HG03159 (cell line): ENCODE measurements at regions not wholly inside any gene's neighbourhood (a gene's known extent, or its start where the extent isn't known, plus 50 kb on each side); places are given as distances from the start of the nearest gene placed in this dataset.
"Not testable (repeated sequence)": the region's sequence is repeated elsewhere in the genome, so short reads cannot be mapped to it uniquely, and the experiment has no call there.

Source experiments
- ATAC-seq: cut with Tn5 transposase; IDR thresholded peaks from one replicate; pipeline ENCODE4 v1.9.1; 2021; ENCODE audit warnings: mild to moderate bottlenecking, moderate library complexity; ENCODE audit not compliant: unreplicated experiment

- ATAC-seq: no peak
These were observed 232.4 kb downstream of the SEC16B start for GRCh38 chr1:177737456-177737855.

- ATAC-seq: no peak
These were observed 237.7 kb downstream of the SEC16B start for GRCh38 chr1:177732178-177732577.

GRCh38 chr1:177729646-177730045 is 240.2 kb downstream of the SEC16B start:
- ATAC-seq: no peak

- ATAC-seq: no peak
These were observed 246.3 kb downstream of the SEC16B start for GRCh38 chr1:177723533-177723932.

- no peak for ATAC-seq
These were observed 258.9 kb downstream of the SEC16B start for GRCh38 chr1:177710696-177711620.

GRCh38 chr1:177708406-177708805 is 261.5 kb downstream of the SEC16B start:
- ATAC-seq: no peak

GRCh38 chr1:177706977-177707376 is 262.9 kb downstream of the SEC16B start:
- ATAC-seq: no peak

GRCh38 chr1:177705839-177706238 is 264.0 kb downstream of the SEC16B start:
- ATAC-seq: no peak

- no peak for ATAC-seq
These were observed 265.9 kb downstream of the SEC16B start for GRCh38 chr1:177703888-177704446.

- no peak for ATAC-seq
These were observed 268.1 kb downstream of the SEC16B start for GRCh38 chr1:177701654-177702353.

GRCh38 chr1:177700856-177701255 is 269.0 kb downstream of the SEC16B start:
- no peak for ATAC-seq

- no peak for ATAC-seq
These were observed 278.9 kb downstream of the SEC16B start for GRCh38 chr1:177690996-177691395.

- ATAC-seq: no peak
These were observed 282.3 kb downstream of the SEC16B start for GRCh38 chr1:177687544-177687943.

GRCh38 chr1:177686933-177687332 is 282.9 kb downstream of the SEC16B start:
- no peak for ATAC-seq

GRCh38 chr1:177669161-177669560 is 300.7 kb downstream of the SEC16B start:
- no peak for ATAC-seq

GRCh38 chr1:177665935-177666334 is 303.9 kb downstream of the SEC16B start:
- no peak for ATAC-seq

- ATAC-seq: not testable (repeated sequence)
These were observed 305.1 kb downstream of the SEC16B start for GRCh38 chr1:177664742-177665141.

GRCh38 chr1:177660188-177660587 is 309.7 kb downstream of the SEC16B start:
- ATAC-seq: no peak

- no peak for ATAC-seq
These were observed 310.6 kb downstream of the SEC16B start for GRCh38 chr1:177659281-177659680.

- ATAC-seq: no peak
These were observed 313.3 kb downstream of the SEC16B start for GRCh38 chr1:177656598-177656997.

GRCh38 chr1:177650947-177651346 is 318.9 kb downstream of the SEC16B start:
- ATAC-seq: no peak
